Posterior vena cava (tissue), 2 donors: ENCODE measurements at regions not wholly inside any gene's neighbourhood (a gene's known extent, or its start where the extent isn't known, plus 50 kb on each side); places are given as distances from the start of the nearest gene placed in this dataset.
"Not testable (repeated sequence)": the region's sequence is repeated elsewhere in the genome, so short reads cannot be mapped to it uniquely, and the experiment has no call there.

Source experiments
- DNase-seq: peaks from one replicate; pipeline ENCODE4 v3.0.0-alpha.2; 2020; ENCODE audit warnings: low spot score
- intact Hi-C, 2 donors: fragments of 100-400 bp; cut with DNase I; formaldehyde crosslinking; loops; one replicate each; pipeline versions ENCODE4 v1.14.1 to v1.14.2; 2022 to 2023
- donor health status: DM: yes; HTN: yes; CAD: no.
- donor health status: DM: yes; HTN: yes; CAD: no.

GRCh38 chr9:66152406-66152805, 415.5 kb downstream of the FOXD4L4 start:
- DNase-seq, intact Hi-C loops: not testable (repeated sequence)

GRCh38 chr9:66153021-66153725, 416.2 kb downstream of the FOXD4L4 start:
- intact Hi-C loops = not testable (repeated sequence)
- DNase-seq = peak; percentile 76

GRCh38 chr9:66153971-66154691, 417.2 kb downstream of the FOXD4L4 start:
- DNase-seq = peak; percentile 61
- intact Hi-C loops = not testable (repeated sequence)

GRCh38 chr9:66182316-66182715, 445.4 kb downstream of the FOXD4L4 start:
- DNase-seq, intact Hi-C loops: not testable (repeated sequence)

- DNase-seq, intact Hi-C loops: not testable (repeated sequence)
Measured at GRCh38 chr9:66183648-66184047, 446.7 kb downstream of the FOXD4L4 start.

- DNase-seq, intact Hi-C loops: not testable (repeated sequence)
Measured at GRCh38 chr9:66197199-66197598, 460.3 kb downstream of the FOXD4L4 start.

- intact Hi-C loops, DNase-seq: not testable (repeated sequence)
Measured at GRCh38 chr9:66198421-66198820, 461.5 kb downstream of the FOXD4L4 start.

GRCh38 chr9:66206617-66207016, 469.7 kb downstream of the FOXD4L4 start:
- intact Hi-C loops, DNase-seq: not testable (repeated sequence)

- intact Hi-C loops, DNase-seq: not testable (repeated sequence)
Measured at GRCh38 chr9:66207914-66208313, 471.0 kb downstream of the FOXD4L4 start.

- intact Hi-C loops, DNase-seq: not testable (repeated sequence)
Measured at GRCh38 chr9:66244763-66245162, 507.8 kb downstream of the FOXD4L4 start.

GRCh38 chr9:66245481-66245880, 508.5 kb downstream of the FOXD4L4 start:
- intact Hi-C loops, DNase-seq: not testable (repeated sequence)

- peak; percentile 32 for DNase-seq
- intact Hi-C loops = not testable (repeated sequence)
Measured at GRCh38 chr9:66257581-66257980, 520.6 kb downstream of the FOXD4L4 start.

- intact Hi-C loops, DNase-seq: not testable (repeated sequence)
Measured at GRCh38 chr9:66261576-66261975, 524.6 kb downstream of the FOXD4L4 start.

GRCh38 chr9:66263621-66264020, 526.7 kb downstream of the FOXD4L4 start:
- DNase-seq, intact Hi-C loops: not testable (repeated sequence)

- intact Hi-C loops = not testable (repeated sequence)
- DNase-seq = peak; percentile 75
Measured at GRCh38 chr9:66264786-66265185, 527.8 kb downstream of the FOXD4L4 start.

- DNase-seq, intact Hi-C loops: not testable (repeated sequence)
Measured at GRCh38 chr9:66266202-66266601, 529.3 kb downstream of the FOXD4L4 start.

- DNase-seq = peak; percentile 74
- intact Hi-C loops = not testable (repeated sequence)
Measured at GRCh38 chr9:66266856-66267430, 530.0 kb downstream of the FOXD4L4 start.

- intact Hi-C loops = not testable (repeated sequence)
- DNase-seq = peak; percentile 81
Measured at GRCh38 chr9:66267684-66268083, 530.7 kb downstream of the FOXD4L4 start.

GRCh38 chr9:66269024-66269423, 532.1 kb downstream of the FOXD4L4 start:
- peak; percentile 52 for DNase-seq
- intact Hi-C loops = not testable (repeated sequence)

GRCh38 chr9:66269783-66270182, 532.8 kb downstream of the FOXD4L4 start:
- intact Hi-C loops = not testable (repeated sequence)
- DNase-seq = peak; percentile 95
